H9 (cell line): ENCODE measurements at regions not wholly inside any gene's neighbourhood (a gene's known extent, or its start where the extent isn't known, plus 50 kb on each side); places are given as distances from the start of the nearest gene placed in this dataset.

Source experiments
- DNase-seq: peaks from one replicate; pipeline ENCODE4 v3.0.0-alpha.2; 2017
- H2AFZ ChIP-seq: one replicate; pipeline ENCODE4 v1.6.1; 2013; ENCODE audit warnings: mild to moderate bottlenecking, low read length, control low read depth, moderate library complexity
- H2AK5ac ChIP-seq: 2 replicates; pipeline ENCODE4 v1.6.1; 2013; ENCODE audit warnings: low read length, control low read depth, mixed read lengths; ENCODE audit not compliant: insufficient read length
- H2BK120ac ChIP-seq: one replicate; pipeline ENCODE4 v1.6.1; 2013; ENCODE audit warnings: low read depth, mild to moderate bottlenecking, low read length, control low read depth, inconsistent platforms; ENCODE audit not compliant: poor library complexity, severe bottlenecking
- H2BK12ac ChIP-seq: 2 replicates; pipeline ENCODE4 v1.6.1; 2013; ENCODE audit warnings: low read length, control low read depth, mixed read lengths, low read depth; ENCODE audit not compliant: insufficient read length
- H2BK15ac ChIP-seq: 2 replicates; pipeline ENCODE4 v1.6.1; 2013; ENCODE audit warnings: low read depth, low read length, control low read depth
- H2BK20ac ChIP-seq: one replicate; pipeline ENCODE4 v1.6.1; 2013; ENCODE audit warnings: low read depth, mild to moderate bottlenecking, low read length, control low read depth, inconsistent platforms; ENCODE audit not compliant: poor library complexity, severe bottlenecking
- H2BK5ac ChIP-seq: 2 replicates; pipeline ENCODE4 v1.6.1; 2013; ENCODE audit warnings: low read length, control low read depth, mixed read lengths; ENCODE audit not compliant: insufficient read length
- H3K14ac ChIP-seq: 2 replicates; pipeline ENCODE4 v1.6.1; 2013; ENCODE audit warnings: low read length, control low read depth; ENCODE audit not compliant: insufficient read depth
- H3K18ac ChIP-seq: 2 replicates; pipeline ENCODE4 v1.6.1; 2013; ENCODE audit warnings: low read depth, mild to moderate bottlenecking, mixed read lengths, low read length, control low read depth; ENCODE audit not compliant: insufficient read length
- H3K23ac ChIP-seq: 2 replicates; pipeline ENCODE4 v1.6.1; 2013; ENCODE audit warnings: low read length, control low read depth, mixed read lengths, low read depth; ENCODE audit not compliant: insufficient read length
- H3K23me2 ChIP-seq: 2 replicates; pipeline ENCODE4 v1.6.1; 2013; ENCODE audit warnings: low read depth, mild to moderate bottlenecking, mixed read lengths, low read length, control low read depth; ENCODE audit not compliant: insufficient read length, poor library complexity, severe bottlenecking
- H3K27ac ChIP-seq: 2 replicates; pipeline ENCODE4 v1.5.1; 2013; ENCODE audit warnings: low read length, control low read depth, mixed read lengths, low read depth; ENCODE audit not compliant: insufficient read length
- H3K27me3 ChIP-seq: 2 replicates; pipeline ENCODE4 v1.6.1; 2013; ENCODE audit warnings: low read length, control low read depth, inconsistent platforms; ENCODE audit not compliant: insufficient read depth
- H3K4ac ChIP-seq: 2 replicates; pipeline ENCODE4 v1.6.1; 2013; ENCODE audit warnings: low read depth, mild to moderate bottlenecking, control low read depth, inconsistent platforms, low read length, moderate library complexity
- H3K4me1 ChIP-seq: 2 replicates; pipeline ENCODE4 v1.6.1; 2013; ENCODE audit warnings: low read length, control low read depth, inconsistent platforms; ENCODE audit not compliant: insufficient read depth
- H3K4me2 ChIP-seq: 2 replicates; pipeline ENCODE4 v1.6.1; 2013; ENCODE audit warnings: low read length, control low read depth, mixed read lengths; ENCODE audit not compliant: insufficient read length, insufficient read depth
- H3K56ac ChIP-seq: 2 replicates; pipeline ENCODE4 v1.6.1; 2013; ENCODE audit warnings: low read depth, mild to moderate bottlenecking, mixed read lengths, low read length, control low read depth; ENCODE audit not compliant: insufficient read length
- H3K79me1 ChIP-seq: 2 replicates; pipeline ENCODE4 v1.6.1; 2013; ENCODE audit warnings: low read depth, mild to moderate bottlenecking, moderate library complexity, low read length, control low read depth, inconsistent platforms; ENCODE audit not compliant: insufficient read depth, poor library complexity, severe bottlenecking
- H3K79me2 ChIP-seq: 2 replicates; pipeline ENCODE4 v1.6.1; 2013; ENCODE audit warnings: low read length, control low read depth, inconsistent platforms; ENCODE audit not compliant: insufficient read depth
- H3K9ac ChIP-seq: 2 replicates; pipeline ENCODE4 v1.6.1; 2013; ENCODE audit warnings: low read length, control low read depth, mixed read lengths; ENCODE audit not compliant: insufficient read length; ENCODE audit errors: extremely low read depth
- H3K9me3 ChIP-seq: one replicate; pipeline ENCODE4 v1.6.1; 2013; ENCODE audit warnings: low read depth, low read length, inconsistent platforms; ENCODE audit not compliant: control insufficient read depth
- H3T11ph ChIP-seq: one replicate; pipeline ENCODE4 v1.6.1; 2013; ENCODE audit warnings: mild to moderate bottlenecking, low read length, control low read depth, inconsistent platforms
- H4K20me1 ChIP-seq: one replicate; pipeline ENCODE4 v1.6.1; 2013; ENCODE audit not compliant: control insufficient read depth, insufficient read length, insufficient read depth
- H4K5ac ChIP-seq: 2 replicates; pipeline ENCODE4 v1.6.1; 2013; ENCODE audit warnings: low read depth, mild to moderate bottlenecking, mixed read lengths, low read length, control low read depth; ENCODE audit not compliant: insufficient read length
- H4K8ac ChIP-seq: replicated peaks from 2 replicates; pipeline ENCODE4 v1.6.1; 2013; ENCODE audit warnings: low read length, control low read depth, mixed read lengths, low read depth; ENCODE audit not compliant: insufficient read length
- H4K91ac ChIP-seq: 2 replicates; pipeline ENCODE4 v1.6.1; 2013; ENCODE audit warnings: low read depth, mild to moderate bottlenecking, moderate library complexity, mixed read lengths, low read length, control low read depth; ENCODE audit not compliant: insufficient read length
- H3K27ac Mint-ChIP-seq, 3 experiments: 2 replicates in 2 of 3; 3 replicates in 1 of 3; pipeline ENCODE4 v1.8.0; 2020 to 2021; ENCODE audit warnings: mixed read lengths in 3 of 3, mild to moderate bottlenecking in 1 of 3, moderate library complexity in 1 of 3
- H3K27me3 Mint-ChIP-seq: 2 replicates; pipeline ENCODE4 v1.8.0; 2021; ENCODE audit warnings: low read depth, mild to moderate bottlenecking, moderate library complexity, mixed read lengths
- H3K36me3 Mint-ChIP-seq, 3 experiments: 2 replicates in 2 of 3; 3 replicates in 1 of 3; pipeline ENCODE4 v1.8.0; 2020 to 2021; ENCODE audit warnings: low read depth in 3 of 3, mixed read lengths in 3 of 3; ENCODE audit not compliant: insufficient read depth in 1 of 3
- H3K4me1 Mint-ChIP-seq, 2 experiments: 2 replicates each; pipeline ENCODE4 v1.8.0; 2020; ENCODE audit warnings: mixed read lengths in 2 of 2
- H3K4me3 Mint-ChIP-seq, 2 experiments: 2 replicates in 1 of 2; 3 replicates in 1 of 2; pipeline ENCODE4 v1.8.0; 2020 to 2021; ENCODE audit warnings: mild to moderate bottlenecking in 2 of 2, mixed read lengths in 2 of 2, moderate library complexity in 1 of 2
- H3K9me3 Mint-ChIP-seq, 2 experiments: 2 replicates in 1 of 2; 3 replicates in 1 of 2; pipeline ENCODE4 v1.8.0; 2020; ENCODE audit warnings: mild to moderate bottlenecking in 2 of 2, mixed read lengths in 2 of 2, moderate library complexity in 1 of 2
- WGBS: extraction: QIAGEN DNeasy Blood & Tissue Kit; methylation state at CpG from one replicate; pipeline ENCODE4 v1.1.7; 2013; ENCODE audit warnings: missing lambda C conversion rate, low lambda C conversion rate, mixed read lengths; ENCODE audit not compliant: insufficient read length; ENCODE audit errors: extremely low coverage; 5-methylcytosine and 5-hydroxymethylcytosine counted together
- TF ChIP-seq, protein P1 (sequence below): fragments of 200-600 bp; sonication (generic); conservative IDR thresholded peaks from 3 replicates; pipeline ENCODE4 v1.8.0; 2021; ENCODE audit warnings: antibody characterized with exemption, mild to moderate bottlenecking

GRCh38 chr10:78210976-78211375 is 177.3 kb downstream of the RPS24 start:
- Histone ChIP-seq H4K91ac (no peak overlapping the region), H2BK12ac (no peak overlapping the region), H2BK5ac (no peak overlapping the region), H3K27ac (no peak overlapping the region), H3K9ac (no peak overlapping the region), H4K5ac (no peak overlapping the region), H4K20me1 (no peaks in the 10 kb centered on the region), H2AK5ac (no peak overlapping the region), H3K18ac (no peak overlapping the region), H3K4me2 (no peak overlapping the region), H3K23me2 (no peaks in the 10 kb centered on the region), H3K27me3 (no peaks in the 10 kb centered on the region), H3K9me3 (no peaks in the 10 kb centered on the region), H3K4ac (no peak overlapping the region), H2AFZ (no peak overlapping the region), H2BK15ac (no peak overlapping the region), H2BK120ac (no peak overlapping the region), H3T11ph (no peak overlapping the region), H4K8ac (no peak overlapping the region), H3K79me1 (no peaks in the 10 kb centered on the region), H3K4me1 (no peaks in the 10 kb centered on the region), H3K23ac (no peak overlapping the region), H3K14ac (no peak overlapping the region; the same call in 1 of the 2 replicates), H2BK20ac (no peak overlapping the region), H3K79me2 (no peaks in the 10 kb centered on the region), H3K56ac (no peak overlapping the region)
- Mint-ChIP-seq H3K4me1 (peaks cover 12 to 15% of the 10 kb centered on the region in 2 experiments), H3K36me3 (no peaks in the 10 kb centered on the region), H3K27me3 (peaks cover 1% of the 10 kb centered on the region), H3K4me3 (no peak overlapping the region), H3K9me3 (no peaks in the 10 kb centered on the region), H3K27ac (no peak overlapping the region)
- no CpG with 5 or more reads among the region's 6 CpGs for WGBS
- TF ChIP-seq, protein P1, sequence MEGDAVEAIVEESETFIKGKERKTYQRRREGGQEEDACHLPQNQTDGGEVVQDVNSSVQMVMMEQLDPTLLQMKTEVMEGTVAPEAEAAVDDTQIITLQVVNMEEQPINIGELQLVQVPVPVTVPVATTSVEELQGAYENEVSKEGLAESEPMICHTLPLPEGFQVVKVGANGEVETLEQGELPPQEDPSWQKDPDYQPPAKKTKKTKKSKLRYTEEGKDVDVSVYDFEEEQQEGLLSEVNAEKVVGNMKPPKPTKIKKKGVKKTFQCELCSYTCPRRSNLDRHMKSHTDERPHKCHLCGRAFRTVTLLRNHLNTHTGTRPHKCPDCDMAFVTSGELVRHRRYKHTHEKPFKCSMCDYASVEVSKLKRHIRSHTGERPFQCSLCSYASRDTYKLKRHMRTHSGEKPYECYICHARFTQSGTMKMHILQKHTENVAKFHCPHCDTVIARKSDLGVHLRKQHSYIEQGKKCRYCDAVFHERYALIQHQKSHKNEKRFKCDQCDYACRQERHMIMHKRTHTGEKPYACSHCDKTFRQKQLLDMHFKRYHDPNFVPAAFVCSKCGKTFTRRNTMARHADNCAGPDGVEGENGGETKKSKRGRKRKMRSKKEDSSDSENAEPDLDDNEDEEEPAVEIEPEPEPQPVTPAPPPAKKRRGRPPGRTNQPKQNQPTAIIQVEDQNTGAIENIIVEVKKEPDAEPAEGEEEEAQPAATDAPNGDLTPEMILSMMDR, result no peak
- DNase-seq, result no peak
